Natural killer cell (primary cell): ENCODE measurements at regions not wholly inside any gene's neighbourhood (a gene's known extent, or its start where the extent isn't known, plus 50 kb on each side); places are given as distances from the start of the nearest gene placed in this dataset.

Experiments
- ATAC-seq, 3 donors: fragments of 150-1000 bp in 2 of 3; fragments of 200-7000 bp in 1 of 3; cut with Tn5 transposase; 1 replicate in 1 of 3; 2 replicates in 2 of 3; pipeline ENCODE4 v1.10.0; 2021; ENCODE audit warnings: mild to moderate bottlenecking in 2 of 3, moderate library complexity in 2 of 3
- DNase-seq, 2 donors: peaks; one replicate each; pipeline versions ENCODE4 v3.0.0 to v3.0.0-alpha.2; 2013 to 2021; ENCODE audit warnings: mixed read lengths in 1 of 2
- H3K27ac ChIP-seq: one replicate; pipeline ENCODE4 v1.5.1; 2013; ENCODE audit warnings: mild to moderate bottlenecking, low read length
- H3K27me3 ChIP-seq: one replicate; pipeline ENCODE4 v1.6.1; 2013; ENCODE audit warnings: low read length; ENCODE audit not compliant: control insufficient read depth, insufficient read depth
- H3K36me3 ChIP-seq: one replicate; pipeline ENCODE4 v1.6.1; 2013; ENCODE audit warnings: low read length; ENCODE audit not compliant: control insufficient read depth, insufficient read depth
- H3K4me1 ChIP-seq: one replicate; pipeline ENCODE4 v1.6.1; 2013; ENCODE audit warnings: low read length; ENCODE audit not compliant: control insufficient read depth, insufficient read depth
- H3K4me3 ChIP-seq: one replicate; pipeline ENCODE4 v1.5.1; 2013; ENCODE audit warnings: low read length
- H3K9me3 ChIP-seq: one replicate; pipeline ENCODE4 v1.6.1; 2013; ENCODE audit warnings: low read length; ENCODE audit not compliant: control insufficient read depth, insufficient read depth
- H3K27ac Mint-ChIP-seq, 2 donors: one replicate each; pipeline ENCODE4 v1.8.0; 2022; ENCODE audit warnings: mild to moderate bottlenecking in 2 of 2, mixed read lengths in 2 of 2, moderate library complexity in 1 of 2
- H3K27me3 Mint-ChIP-seq, 2 donors: one replicate each; pipeline ENCODE4 v1.8.0; 2022; ENCODE audit warnings: low read depth in 2 of 2, mixed read lengths in 2 of 2
- H3K36me3 Mint-ChIP-seq: one replicate; pipeline ENCODE4 v1.8.0; 2022; ENCODE audit warnings: mixed read lengths
- H3K4me1 Mint-ChIP-seq, 2 donors: one replicate each; pipeline ENCODE4 v1.8.0; 2022; ENCODE audit warnings: mixed read lengths in 2 of 2
- H3K4me3 Mint-ChIP-seq: one replicate; pipeline ENCODE4 v1.8.0; 2022; ENCODE audit warnings: mild to moderate bottlenecking, moderate library complexity, mixed read lengths
- H3K9me3 Mint-ChIP-seq, 2 donors: one replicate each; pipeline ENCODE4 v1.8.0; 2022; ENCODE audit warnings: mixed read lengths in 2 of 2
- WGBS: methylation state at CpG from one replicate; pipeline ENCODE4 v1.1.7; 2013; ENCODE audit warnings: missing lambda C conversion rate; ENCODE audit not compliant: insufficient coverage; 5-methylcytosine and 5-hydroxymethylcytosine counted together
- intact Hi-C: fragments of 100-400 bp; cut with micrococcal nuclease; formaldehyde crosslinking; loops from one replicate; pipeline ENCODE4 v1.14.2; 2022
- TF ChIP-seq, protein P1 (sequence below): fragments of 200-600 bp; IDR thresholded peaks from one replicate; pipeline ENCODE4 v1.8.0; 2022; ENCODE audit warnings: antibody characterized with exemption

DNA sequence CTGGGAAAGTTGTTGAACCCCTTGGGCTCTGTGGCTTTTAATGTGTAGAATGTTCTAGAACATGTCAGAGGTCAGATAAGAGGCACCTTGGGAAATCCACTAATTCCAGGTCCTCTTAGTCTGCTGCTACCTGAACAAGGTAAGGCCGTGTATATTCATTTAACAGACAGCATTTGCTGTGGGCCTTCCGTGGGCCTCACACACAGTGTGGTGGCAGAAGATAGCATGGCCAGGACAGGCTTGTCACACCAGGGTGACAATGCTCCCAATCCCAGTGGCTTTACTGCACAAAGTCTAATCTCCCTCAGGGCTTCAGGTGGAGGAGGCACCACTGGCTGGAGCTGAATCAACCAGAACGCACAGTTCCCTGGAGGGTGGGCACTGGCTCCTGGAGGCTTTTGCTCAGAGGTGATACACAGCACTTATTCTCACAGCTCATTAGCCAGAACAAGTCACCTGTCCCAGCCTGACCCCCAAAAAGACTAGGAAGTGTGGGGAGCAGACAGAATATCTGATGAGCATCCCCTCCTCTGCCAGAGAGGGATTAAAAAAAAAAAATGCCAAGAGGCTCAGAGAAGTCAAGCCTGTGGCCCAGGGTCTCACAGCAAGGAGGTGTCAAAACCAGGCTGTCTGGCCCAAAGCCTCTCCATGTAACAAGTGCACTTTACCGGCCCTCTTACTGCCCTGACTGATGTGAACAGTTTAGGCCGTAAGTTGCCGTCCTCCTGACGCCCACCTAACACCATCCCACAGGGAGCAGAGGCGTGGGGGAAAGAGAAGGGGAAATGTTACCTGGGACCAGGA lies 216.9 kb upstream of the RAB6C start:
- no peak overlapping the region for H3K4me3 Mint-ChIP-seq
- peaks cover 0 to 4% of the 10 kb centered on the region in 2 donors for H3K4me1 Mint-ChIP-seq
- Histone ChIP-seq H3K4me1 (peaks cover 8% of the 10 kb centered on the region), H3K27me3 (no peaks in the 10 kb centered on the region), H3K4me3 (no peak overlapping the region), H3K9me3 (no peaks in the 10 kb centered on the region), H3K36me3 (no peaks in the 10 kb centered on the region), H3K27ac (no peak overlapping the region)
- H3K27ac Mint-ChIP-seq, result no peak overlapping the region
- DNase-seq (no peak), ATAC-seq (no peak)
- intact Hi-C loops, result no loop called here
- H3K36me3 Mint-ChIP-seq, result no peaks in the 10 kb centered on the region
- no peaks in the 10 kb centered on the region for H3K27me3 Mint-ChIP-seq
- TF ChIP-seq, protein P1, sequence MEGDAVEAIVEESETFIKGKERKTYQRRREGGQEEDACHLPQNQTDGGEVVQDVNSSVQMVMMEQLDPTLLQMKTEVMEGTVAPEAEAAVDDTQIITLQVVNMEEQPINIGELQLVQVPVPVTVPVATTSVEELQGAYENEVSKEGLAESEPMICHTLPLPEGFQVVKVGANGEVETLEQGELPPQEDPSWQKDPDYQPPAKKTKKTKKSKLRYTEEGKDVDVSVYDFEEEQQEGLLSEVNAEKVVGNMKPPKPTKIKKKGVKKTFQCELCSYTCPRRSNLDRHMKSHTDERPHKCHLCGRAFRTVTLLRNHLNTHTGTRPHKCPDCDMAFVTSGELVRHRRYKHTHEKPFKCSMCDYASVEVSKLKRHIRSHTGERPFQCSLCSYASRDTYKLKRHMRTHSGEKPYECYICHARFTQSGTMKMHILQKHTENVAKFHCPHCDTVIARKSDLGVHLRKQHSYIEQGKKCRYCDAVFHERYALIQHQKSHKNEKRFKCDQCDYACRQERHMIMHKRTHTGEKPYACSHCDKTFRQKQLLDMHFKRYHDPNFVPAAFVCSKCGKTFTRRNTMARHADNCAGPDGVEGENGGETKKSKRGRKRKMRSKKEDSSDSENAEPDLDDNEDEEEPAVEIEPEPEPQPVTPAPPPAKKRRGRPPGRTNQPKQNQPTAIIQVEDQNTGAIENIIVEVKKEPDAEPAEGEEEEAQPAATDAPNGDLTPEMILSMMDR, result no peak
- 94% methylated on average over 5 of the region's 8 CpGs for WGBS
- no peaks in the 10 kb centered on the region for H3K9me3 Mint-ChIP-seq

- no peak for DNase-seq
- no peak overlapping the region for H3K4me3 ChIP-seq
- Mint-ChIP-seq H3K4me1 (peaks cover 0 to 3% of the 10 kb centered on the region in 2 donors), H3K4me3 (no peak overlapping the region), H3K36me3 (no peaks in the 10 kb centered on the region), H3K9me3 (no peaks in the 10 kb centered on the region), H3K27me3 (no peaks in the 10 kb centered on the region), H3K27ac (no peak overlapping the region)
- ATAC-seq, result no peak
- H3K9me3 ChIP-seq, result no peaks in the 10 kb centered on the region
- H3K27me3 ChIP-seq, result no peaks in the 10 kb centered on the region
- WGBS, result 78% methylated on average over 10 of the region's 10 CpGs
- H3K4me1 ChIP-seq, result peaks cover 8% of the 10 kb centered on the region
- intact Hi-C loops, result no loop called here
- TF ChIP-seq, protein P1, result no peak
- H3K27ac ChIP-seq, result no peak overlapping the region
- no peaks in the 10 kb centered on the region for H3K36me3 ChIP-seq
Observed at GRCh38 chr2:129763190-129763846, 216.1 kb upstream of the RAB6C start.

- Histone ChIP-seq H3K4me1 (peaks cover 3% of the 10 kb centered on the region), H3K9me3 (no peaks in the 10 kb centered on the region), H3K36me3 (no peaks in the 10 kb centered on the region), H3K27me3 (no peaks in the 10 kb centered on the region), H3K4me3 (no peak overlapping the region), H3K27ac (no peak overlapping the region)
- no peak overlapping the region for H3K4me3 Mint-ChIP-seq
- DNase-seq (no peak), ATAC-seq (no peak)
- intact Hi-C loops, result no loop called here
- H3K27ac Mint-ChIP-seq, result no peak overlapping the region
- WGBS, result 47% methylated on average over 5 of the region's 5 CpGs
- H3K9me3 Mint-ChIP-seq, result no peaks in the 10 kb centered on the region
- no peaks in the 10 kb centered on the region for H3K4me1 Mint-ChIP-seq
- TF ChIP-seq, protein P1, result no peak
- H3K36me3 Mint-ChIP-seq, result no peaks in the 10 kb centered on the region
- H3K27me3 Mint-ChIP-seq, result no peaks in the 10 kb centered on the region
Observed at GRCh38 chr2:129763966-129764365, 215.5 kb upstream of the RAB6C start.
